Dermis blood vessel endothelial cell (primary cell): ENCODE measurements at regions not wholly inside any gene's neighbourhood (a gene's known extent, or its start where the extent isn't known, plus 50 kb on each side); places are given as distances from the start of the nearest gene placed in this dataset.
A peak's percentile ranks its signal among the peaks of the same experiment; 100 is the strongest.
"Not testable (repeated sequence)": the region's sequence is repeated elsewhere in the genome, so short reads cannot be mapped to it uniquely, and the experiment has no call there.

Experiments used
- DNase-seq: peaks from one replicate; pipeline ENCODE4 v3.0.0; 2010

GRCh38 chr13:97726664-97727280 lies 226.7 kb upstream of the IPO5 start:
- no peak for DNase-seq

GRCh38 chr13:97727991-97728390 lies 225.5 kb upstream of the IPO5 start:
- DNase-seq = no peak

GRCh38 chr13:97736436-97736835 lies 217.0 kb upstream of the IPO5 start:
- DNase-seq = no peak

GRCh38 chr13:97742084-97742483 lies 211.4 kb upstream of the IPO5 start:
- DNase-seq = no peak

GRCh38 chr13:97743938-97744337 lies 209.5 kb upstream of the IPO5 start:
- no peak for DNase-seq

GRCh38 chr13:97746649-97747048 lies 206.8 kb upstream of the IPO5 start:
- no peak for DNase-seq

- peak; percentile 42 for DNase-seq
Measured at GRCh38 chr13:97749174-97749573, 204.3 kb upstream of the IPO5 start.

- no peak for DNase-seq
Measured at GRCh38 chr13:97751477-97751876, 202.0 kb upstream of the IPO5 start.

GRCh38 chr13:97752961-97753668 lies 200.4 kb upstream of the IPO5 start:
- no peak for DNase-seq

- DNase-seq = no peak
Measured at GRCh38 chr13:97753942-97754670, 199.4 kb upstream of the IPO5 start.

GRCh38 chr13:97757807-97758206 lies 195.7 kb upstream of the IPO5 start:
- no peak for DNase-seq

- no peak for DNase-seq
Measured at GRCh38 chr13:97758317-97758716, 195.2 kb upstream of the IPO5 start.

GRCh38 chr13:97761796-97762540 lies 191.5 kb upstream of the IPO5 start:
- peak; percentile 44 for DNase-seq

GRCh38 chr13:97766749-97767148 lies 186.7 kb upstream of the IPO5 start:
- DNase-seq = no peak

GRCh38 chr13:97768134-97768533 lies 185.3 kb upstream of the IPO5 start:
- no peak for DNase-seq

GRCh38 chr13:97770231-97770630 lies 183.2 kb upstream of the IPO5 start:
- DNase-seq = not testable (repeated sequence)

GRCh38 chr13:97772466-97772865 lies 181.0 kb upstream of the IPO5 start:
- not testable (repeated sequence) for DNase-seq

GRCh38 chr13:97774391-97775100 lies 178.9 kb upstream of the IPO5 start:
- not testable (repeated sequence) for DNase-seq

- DNase-seq = no peak
Measured at GRCh38 chr13:97780486-97780885, 173.0 kb upstream of the IPO5 start.

GRCh38 chr13:97781891-97782305 lies 171.6 kb upstream of the IPO5 start:
- no peak for DNase-seq

GRCh38 chr13:97786510-97786909 lies 167.0 kb upstream of the IPO5 start:
- peak; percentile 1 for DNase-seq

- DNase-seq = no peak
Measured at GRCh38 chr13:97797553-97797952, 155.9 kb upstream of the IPO5 start.
